Central memory CD8-positive, alpha-beta T cell (primary cell): ENCODE measurements at regions not wholly inside any gene's neighbourhood (a gene's known extent, or its start where the extent isn't known, plus 50 kb on each side); places are given as distances from the start of the nearest gene placed in this dataset.

ENCODE experiments used
- ATAC-seq: fragments of 150-1000 bp; cut with Tn5 transposase; replicated peaks from 2 replicates; pipeline ENCODE4 v1.10.0; 2022; ENCODE audit warnings: mild to moderate bottlenecking, moderate FRiP score, moderate number of reproducible peaks; ENCODE audit not compliant: poor library complexity, severe bottlenecking; ENCODE audit errors: extremely low read depth
- DNase-seq, 2 donors: peaks; one replicate each; pipeline ENCODE4 v3.0.0; 2021; ENCODE audit warnings: low spot score in 2 of 2
- H3K27ac Mint-ChIP-seq: one replicate; pipeline ENCODE4 v1.8.0; 2022; ENCODE audit warnings: low read depth, mild to moderate bottlenecking, moderate library complexity, mixed read lengths
- H3K27me3 Mint-ChIP-seq: one replicate; pipeline ENCODE4 v1.8.0; 2022; ENCODE audit warnings: mixed read lengths
- H3K36me3 Mint-ChIP-seq: one replicate; pipeline ENCODE4 v1.8.0; 2022; ENCODE audit warnings: mild to moderate bottlenecking, moderate library complexity, mixed read lengths; ENCODE audit not compliant: insufficient read depth
- H3K4me1 Mint-ChIP-seq: one replicate; pipeline ENCODE4 v1.8.0; 2022; ENCODE audit warnings: mixed read lengths
- H3K4me3 Mint-ChIP-seq: one replicate; pipeline ENCODE4 v1.8.0; 2022; ENCODE audit warnings: mild to moderate bottlenecking, moderate library complexity, mixed read lengths
- H3K9me3 Mint-ChIP-seq: one replicate; pipeline ENCODE4 v1.8.0; 2022; ENCODE audit warnings: mixed read lengths

- peaks cover 14% of the 10 kb centered on the region for H3K27me3 Mint-ChIP-seq
- no peak overlapping the region for H3K27ac Mint-ChIP-seq
- H3K4me1 Mint-ChIP-seq, result no peaks in the 10 kb centered on the region
- ATAC-seq, result peak; percentile 19
- peak; percentile 11 to 16 for DNase-seq
- no peak overlapping the region for H3K4me3 Mint-ChIP-seq
- no peaks in the 10 kb centered on the region for H3K36me3 Mint-ChIP-seq
- no peaks in the 10 kb centered on the region for H3K9me3 Mint-ChIP-seq
These were observed 390.4 kb upstream of the LMCD1 start for GRCh38 chr3:8110966-8111798.

GRCh38 chr3:8112587-8112986, 389.0 kb upstream of the LMCD1 start:
- H3K36me3 Mint-ChIP-seq, result no peaks in the 10 kb centered on the region
- H3K4me3 Mint-ChIP-seq, result no peak overlapping the region
- peaks cover 14% of the 10 kb centered on the region for H3K27me3 Mint-ChIP-seq
- no peaks in the 10 kb centered on the region for H3K4me1 Mint-ChIP-seq
- DNase-seq, result no peak
- ATAC-seq, result no peak
- no peaks in the 10 kb centered on the region for H3K9me3 Mint-ChIP-seq
- H3K27ac Mint-ChIP-seq, result no peak overlapping the region

- Mint-ChIP-seq H3K4me1 (no peaks in the 10 kb centered on the region), H3K27ac (no peak overlapping the region), H3K9me3 (no peaks in the 10 kb centered on the region), H3K4me3 (no peak overlapping the region), H3K36me3 (no peaks in the 10 kb centered on the region), H3K27me3 (peaks cover 21% of the 10 kb centered on the region)
- DNase-seq, result no peak
- ATAC-seq, result no peak
These were observed 388.0 kb upstream of the LMCD1 start for GRCh38 chr3:8113626-8114025.

- Mint-ChIP-seq H3K9me3 (no peaks in the 10 kb centered on the region), H3K4me1 (no peaks in the 10 kb centered on the region), H3K27ac (no peak overlapping the region), H3K4me3 (no peak overlapping the region), H3K36me3 (peaks cover 2% of the 10 kb centered on the region), H3K27me3 (peaks cover 12% of the 10 kb centered on the region)
- DNase-seq (no peak), ATAC-seq (no peak)
These were observed 372.9 kb upstream of the LMCD1 start for GRCh38 chr3:8128686-8129085.

GRCh38 chr3:8136553-8136952, 365.1 kb upstream of the LMCD1 start:
- no peaks in the 10 kb centered on the region for H3K4me1 Mint-ChIP-seq
- no peak for ATAC-seq

GRCh38 chr3:8143186-8143585, 358.4 kb upstream of the LMCD1 start:
- ATAC-seq, result no peak
- H3K27me3 Mint-ChIP-seq, result peaks cover 21% of the 10 kb centered on the region

More at GRCh38 chr3:8136553-8136952, 365.1 kb upstream of the LMCD1 start:
- Mint-ChIP-seq H3K27ac (no peak overlapping the region), H3K27me3 (peaks cover 9% of the 10 kb centered on the region), H3K4me3 (no peak overlapping the region), H3K36me3 (no peaks in the 10 kb centered on the region), H3K9me3 (no peaks in the 10 kb centered on the region)
- no peak for DNase-seq

GRCh38 chr3:8145661-8146060, 356.0 kb upstream of the LMCD1 start:
- H3K36me3 Mint-ChIP-seq, result no peaks in the 10 kb centered on the region
- H3K27me3 Mint-ChIP-seq, result peaks cover 28% of the 10 kb centered on the region
- no peaks in the 10 kb centered on the region for H3K4me1 Mint-ChIP-seq
- no peak overlapping the region for H3K27ac Mint-ChIP-seq
- no peak for ATAC-seq
- DNase-seq, result no peak
- H3K4me3 Mint-ChIP-seq, result no peak overlapping the region
- no peaks in the 10 kb centered on the region for H3K9me3 Mint-ChIP-seq

More at GRCh38 chr3:8143186-8143585, 358.4 kb upstream of the LMCD1 start:
- no peaks in the 10 kb centered on the region for H3K4me1 Mint-ChIP-seq
- H3K27ac Mint-ChIP-seq, result no peak overlapping the region
- no peaks in the 10 kb centered on the region for H3K36me3 Mint-ChIP-seq
- H3K4me3 Mint-ChIP-seq, result no peak overlapping the region
- no peak for DNase-seq
- no peaks in the 10 kb centered on the region for H3K9me3 Mint-ChIP-seq

GRCh38 chr3:8147711-8148110, 353.9 kb upstream of the LMCD1 start:
- Mint-ChIP-seq H3K4me3 (no peak overlapping the region), H3K36me3 (no peaks in the 10 kb centered on the region), H3K27ac (no peak overlapping the region), H3K27me3 (peaks cover 18% of the 10 kb centered on the region), H3K4me1 (no peaks in the 10 kb centered on the region), H3K9me3 (no peaks in the 10 kb centered on the region)
- no peak for ATAC-seq
- DNase-seq, result no peak

- H3K36me3 Mint-ChIP-seq, result no peaks in the 10 kb centered on the region
These were observed 348.7 kb upstream of the LMCD1 start for GRCh38 chr3:8152821-8153418.

GRCh38 chr3:8153800-8154199, 347.8 kb upstream of the LMCD1 start:
- H3K27me3 Mint-ChIP-seq, result peaks cover 7% of the 10 kb centered on the region
- ATAC-seq (no peak), DNase-seq (no peak)
- H3K4me3 Mint-ChIP-seq, result no peak overlapping the region
- H3K27ac Mint-ChIP-seq, result no peak overlapping the region
- no peaks in the 10 kb centered on the region for H3K4me1 Mint-ChIP-seq
- no peaks in the 10 kb centered on the region for H3K9me3 Mint-ChIP-seq
- H3K36me3 Mint-ChIP-seq, result no peaks in the 10 kb centered on the region

More at GRCh38 chr3:8152821-8153418, 348.7 kb upstream of the LMCD1 start:
- H3K9me3 Mint-ChIP-seq, result no peaks in the 10 kb centered on the region
- peaks cover 12% of the 10 kb centered on the region for H3K27me3 Mint-ChIP-seq
- H3K27ac Mint-ChIP-seq, result no peak overlapping the region
- no peak overlapping the region for H3K4me3 Mint-ChIP-seq
- H3K4me1 Mint-ChIP-seq, result no peaks in the 10 kb centered on the region
- no peak for DNase-seq
- ATAC-seq, result no peak

GRCh38 chr3:8154617-8155016, 347.0 kb upstream of the LMCD1 start:
- H3K27me3 Mint-ChIP-seq, result peaks cover 7% of the 10 kb centered on the region
- H3K27ac Mint-ChIP-seq, result no peak overlapping the region
- H3K36me3 Mint-ChIP-seq, result no peaks in the 10 kb centered on the region
- H3K4me3 Mint-ChIP-seq, result no peak overlapping the region
- ATAC-seq, result no peak
- H3K9me3 Mint-ChIP-seq, result no peaks in the 10 kb centered on the region
- no peaks in the 10 kb centered on the region for H3K4me1 Mint-ChIP-seq
- no peak for DNase-seq

- Mint-ChIP-seq H3K36me3 (no peaks in the 10 kb centered on the region), H3K27ac (no peak overlapping the region)
These were observed 345.5 kb upstream of the LMCD1 start for GRCh38 chr3:8156138-8156537.

GRCh38 chr3:8156831-8157230, 344.8 kb upstream of the LMCD1 start:
- no peaks in the 10 kb centered on the region for H3K4me1 Mint-ChIP-seq
- no peak overlapping the region for H3K27ac Mint-ChIP-seq
- no peak overlapping the region for H3K4me3 Mint-ChIP-seq
- DNase-seq (no peak), ATAC-seq (no peak)
- H3K36me3 Mint-ChIP-seq, result no peaks in the 10 kb centered on the region
- no peaks in the 10 kb centered on the region for H3K27me3 Mint-ChIP-seq
- no peaks in the 10 kb centered on the region for H3K9me3 Mint-ChIP-seq

More at GRCh38 chr3:8156138-8156537, 345.5 kb upstream of the LMCD1 start:
- Mint-ChIP-seq H3K27me3 (no peaks in the 10 kb centered on the region), H3K4me1 (no peaks in the 10 kb centered on the region), H3K4me3 (no peak overlapping the region), H3K9me3 (no peaks in the 10 kb centered on the region)
- DNase-seq (no peak), ATAC-seq (no peak)
